ENCODE measurements at regions not wholly inside any gene's neighbourhood (a gene's known extent, or its start where the extent isn't known, plus 50 kb on each side); places are given as distances from the start of the nearest gene placed in this dataset.

GRCh38 chr9:117782931-117783788, 79.0 kb downstream of the TLR4 start:
- TF ChIP-seq CTCF (IDR thresholded peaks at IDR 0.05; ENCODE audit: insufficient read depth, low read depth, low read length): peak; percentile 90
- no peak for TF ChIP-seq EZH2 (IDR thresholded peaks at IDR 0.05; ENCODE audit: insufficient read depth, low read length)

Measured in astrocyte (in vitro differentiated cells and primary cell).